ENCODE measurements at regions not wholly inside any gene's neighbourhood (a gene's known extent, or its start where the extent isn't known, plus 50 kb on each side); places are given as distances from the start of the nearest gene placed in this dataset.

DNA sequence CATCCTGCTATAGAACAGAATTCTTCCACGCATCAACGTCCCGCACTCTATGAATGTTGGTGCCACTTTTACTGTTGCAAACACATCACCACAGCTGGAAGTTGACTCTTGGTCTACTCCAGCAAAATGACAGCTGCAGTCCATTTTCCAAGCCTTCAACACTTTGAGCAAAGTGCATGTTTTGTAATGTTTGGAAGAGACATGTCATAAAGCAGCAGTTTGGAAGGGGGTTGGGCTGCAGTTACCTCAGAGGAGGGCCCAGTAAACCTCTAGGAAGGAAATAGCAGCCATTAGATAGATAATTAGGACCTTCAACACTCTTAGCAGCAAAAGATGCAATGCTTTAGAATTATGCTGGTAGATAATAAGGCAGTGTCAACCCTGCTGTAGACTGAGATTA, 323.6 kb downstream of the TDRD3 start:
- intact Hi-C loops (cut with DNase I), result no loop called here
- Histone ChIP-seq H3K4me1 (no peaks in the 10 kb centered on the region), H3K36me3 (replicated peaks in 1 of 2; ENCODE audit: insufficient read depth in 1 of 2, low read depth in 2 of 2) (no peaks in the 10 kb centered on the region), H3K4me3 (no peak overlapping the region), H3K9me3 (no peaks in the 10 kb centered on the region), H3K27ac (no peak overlapping the region), H3K27me3 (no peaks in the 10 kb centered on the region)
- TF ChIP-seq, protein P1, sequence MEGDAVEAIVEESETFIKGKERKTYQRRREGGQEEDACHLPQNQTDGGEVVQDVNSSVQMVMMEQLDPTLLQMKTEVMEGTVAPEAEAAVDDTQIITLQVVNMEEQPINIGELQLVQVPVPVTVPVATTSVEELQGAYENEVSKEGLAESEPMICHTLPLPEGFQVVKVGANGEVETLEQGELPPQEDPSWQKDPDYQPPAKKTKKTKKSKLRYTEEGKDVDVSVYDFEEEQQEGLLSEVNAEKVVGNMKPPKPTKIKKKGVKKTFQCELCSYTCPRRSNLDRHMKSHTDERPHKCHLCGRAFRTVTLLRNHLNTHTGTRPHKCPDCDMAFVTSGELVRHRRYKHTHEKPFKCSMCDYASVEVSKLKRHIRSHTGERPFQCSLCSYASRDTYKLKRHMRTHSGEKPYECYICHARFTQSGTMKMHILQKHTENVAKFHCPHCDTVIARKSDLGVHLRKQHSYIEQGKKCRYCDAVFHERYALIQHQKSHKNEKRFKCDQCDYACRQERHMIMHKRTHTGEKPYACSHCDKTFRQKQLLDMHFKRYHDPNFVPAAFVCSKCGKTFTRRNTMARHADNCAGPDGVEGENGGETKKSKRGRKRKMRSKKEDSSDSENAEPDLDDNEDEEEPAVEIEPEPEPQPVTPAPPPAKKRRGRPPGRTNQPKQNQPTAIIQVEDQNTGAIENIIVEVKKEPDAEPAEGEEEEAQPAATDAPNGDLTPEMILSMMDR (IDR thresholded peaks at IDR 0.05), result no peak
- no peak for TF ChIP-seq POLR2A (IDR thresholded peaks at IDR 0.05)
- no peak for DNase-seq
- no peak for ATAC-seq
- WGBS, 2 donors, result 75 to 90% methylated on average over 3 of the region's 3 CpGs

DNA sequence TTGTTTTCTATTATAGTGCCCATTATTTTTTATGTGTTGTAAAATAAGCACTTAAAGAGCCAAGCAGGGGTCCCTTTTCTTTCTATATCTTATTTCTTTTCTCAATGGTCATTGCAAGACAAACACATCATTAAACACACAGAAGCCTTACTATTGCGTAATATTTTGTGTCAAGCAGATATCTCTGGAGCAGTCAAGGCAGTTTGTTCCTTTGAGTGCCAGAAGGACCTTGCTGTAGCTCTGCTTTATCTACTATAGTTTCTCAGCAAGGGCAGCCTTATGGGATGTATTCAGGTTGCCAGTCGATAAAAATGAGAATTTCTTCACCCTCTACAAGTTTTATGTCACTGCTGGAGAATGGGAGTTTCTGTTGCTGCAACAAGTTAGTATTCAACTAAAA, 319.3 kb downstream of the TDRD3 start:
- intact Hi-C loops (cut with DNase I), result no loop called here
- H3K27me3 ChIP-seq, result no peaks in the 10 kb centered on the region
- H3K9me3 ChIP-seq, result no peaks in the 10 kb centered on the region
- H3K36me3 ChIP-seq (replicated peaks in 1 of 2; ENCODE audit: insufficient read depth in 1 of 2, low read depth in 2 of 2), result no peaks in the 10 kb centered on the region
- DNase-seq (no peak), ATAC-seq (no peak)
- no peak overlapping the region for H3K27ac ChIP-seq
- WGBS, 2 donors, result 62 to 69% methylated on average over 2 of the region's 2 CpGs
- no peak for TF ChIP-seq POLR2A (IDR thresholded peaks at IDR 0.05)
- TF ChIP-seq, protein P1 (IDR thresholded peaks at IDR 0.05), result no peak
- H3K4me3 ChIP-seq, result no peak overlapping the region
- H3K4me1 ChIP-seq, result no peaks in the 10 kb centered on the region

GRCh38 chr13:60707878-60708277, 310.9 kb downstream of the TDRD3 start:
- TF ChIP-seq POLR2A (IDR thresholded peaks at IDR 0.05), result no peak
- TF ChIP-seq, protein P1 (IDR thresholded peaks at IDR 0.05), result no peak
- H3K4me3 ChIP-seq, result no peak overlapping the region
- no peak overlapping the region for H3K27ac ChIP-seq
- ATAC-seq (no peak), DNase-seq (no peak)
- intact Hi-C loops (cut with DNase I), result no loop called here
- H3K9me3 ChIP-seq, result no peaks in the 10 kb centered on the region
- no peaks in the 10 kb centered on the region for H3K27me3 ChIP-seq
- no peaks in the 10 kb centered on the region for H3K36me3 ChIP-seq (replicated peaks in 1 of 2; ENCODE audit: insufficient read depth in 1 of 2, low read depth in 2 of 2)
- no peaks in the 10 kb centered on the region for H3K4me1 ChIP-seq

GRCh38 chr13:60701895-60702294, 304.9 kb downstream of the TDRD3 start:
- 63 to 71% methylated on average over 3 of the region's 3 CpGs for WGBS, 2 donors
- no peak for DNase-seq
- no peaks in the 10 kb centered on the region for H3K4me1 ChIP-seq
- H3K36me3 ChIP-seq (replicated peaks in 1 of 2; ENCODE audit: insufficient read depth in 1 of 2, low read depth in 2 of 2), result no peaks in the 10 kb centered on the region
- intact Hi-C loops (cut with DNase I), result no loop called here
- no peaks in the 10 kb centered on the region for H3K27me3 ChIP-seq
- no peak for TF ChIP-seq POLR2A (IDR thresholded peaks at IDR 0.05)
- TF ChIP-seq, protein P1 (IDR thresholded peaks at IDR 0.05), result no peak
- H3K27ac ChIP-seq, result no peak overlapping the region
- H3K4me3 ChIP-seq, result no peak overlapping the region
- no peaks in the 10 kb centered on the region for H3K9me3 ChIP-seq
- no peak for ATAC-seq

DNA sequence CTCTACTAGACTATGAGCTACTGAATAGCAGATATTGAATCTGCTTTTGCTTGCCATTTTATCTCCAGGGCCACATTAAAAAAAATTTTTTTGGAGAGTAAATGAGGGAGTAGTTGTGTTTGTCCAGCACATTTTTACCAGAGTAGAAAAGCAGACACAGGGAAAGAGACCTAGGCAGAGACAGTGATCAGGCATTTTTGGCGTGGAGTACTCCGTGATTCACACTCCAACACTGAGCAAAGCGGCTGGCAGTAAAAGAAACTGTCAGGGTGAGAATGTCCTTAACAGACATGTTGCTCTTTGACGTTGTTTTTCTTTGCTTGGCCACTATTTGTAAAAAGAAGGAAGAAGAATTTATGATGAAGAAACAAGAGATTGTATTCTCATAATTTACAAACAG, 304.0 kb downstream of the TDRD3 start:
- Histone ChIP-seq H3K36me3 (replicated peaks in 1 of 2; ENCODE audit: insufficient read depth in 1 of 2, low read depth in 2 of 2) (no peaks in the 10 kb centered on the region), H3K4me1 (no peaks in the 10 kb centered on the region), H3K4me3 (no peak overlapping the region), H3K27me3 (no peaks in the 10 kb centered on the region), H3K9me3 (no peaks in the 10 kb centered on the region), H3K27ac (no peak overlapping the region)
- DNase-seq (no peak), ATAC-seq (no peak)
- TF ChIP-seq, protein P1 (IDR thresholded peaks at IDR 0.05), result no peak
- no peak for TF ChIP-seq POLR2A (IDR thresholded peaks at IDR 0.05)
- 64 to 72% methylated on average over 4 of the region's 4 CpGs for WGBS, 2 donors
- intact Hi-C loops (cut with DNase I), result no loop called here

Data from body of pancreas (tissue), 4 donors.